K562 (cell line): ENCODE measurements at regions not wholly inside any gene's neighbourhood (a gene's known extent, or its start where the extent isn't known, plus 50 kb on each side); places are given as distances from the start of the nearest gene placed in this dataset.

Experiments used
- ATAC-seq: fragments of 200-7000 bp; cut with Tn5 transposase; 3 replicates; pipeline ENCODE4 v1.9.1; 2020; ENCODE audit warnings: moderate library complexity
- BruUV-seq: library from RNA; stranded (reverse); fragments of 400-500 nt; replicated peaks from 2 replicates; lab custom pipeline; 2021; lab: Mats Ljungman, UMichigan
- CTCF ChIA-PET: fragments of 300-600 bp; formaldehyde crosslinking; extraction: SDS; loops from one replicate; lab custom pipeline; 2021; ENCODE audit warnings: low intra/inter-chr PET ratio; lab: Yijun Ruan, JAX
- POLR2A ChIA-PET: fragments of 300-600, 350-650 bp; sonication (Branson Sonifier 250); formaldehyde crosslinking; extraction: SDS; loops from one replicate; lab custom pipeline; 2021; ENCODE audit warnings: antibody characterized with exemption, inconsistent platforms; lab: Yijun Ruan, JAX
- DNase-seq, 4 experiments: peaks; one replicate each; pipeline versions ENCODE4 v3.0.0 to v3.0.0-alpha.2; 2011 to 2018; ENCODE audit warnings: low spot score in 3 of 4, mixed read lengths in 3 of 4; ENCODE audit errors: extremely low read depth in 1 of 4
- FAIRE-seq: peaks from 2 replicates; lab custom pipeline; 2011; peaks lifted over from hg19 to GRCh38; lab: Jason Lieb, UNC
- H2AFZ ChIP-seq: 2 replicates; pipeline ENCODE4 v1.6.0; 2011; ENCODE audit warnings: low read depth, low read length, control low read depth, inconsistent platforms
- H3K27ac ChIP-seq: fragments of 200-600 bp; 3 replicates; pipeline ENCODE4 v1.8.0; 2011; ENCODE audit warnings: low read depth, mild to moderate bottlenecking, control low read depth, inconsistent platforms, low read length, moderate library complexity, mixed read lengths; ENCODE audit errors: extremely low read depth
- H3K27me3 ChIP-seq, 2 experiments: fragments of 300-600 bp in 1 of 2; 2 replicates in 1 of 2; 3 replicates in 1 of 2; pipeline versions ENCODE4 v1.6.0 to v1.8.0; 2011; ENCODE audit warnings: inconsistent platforms in 2 of 2, low read length in 2 of 2, mild to moderate bottlenecking in 1 of 2, mixed read lengths in 1 of 2, moderate library complexity in 1 of 2; ENCODE audit not compliant: control insufficient read depth in 2 of 2, insufficient read depth in 2 of 2
- H3K36me3 ChIP-seq: fragments of 300-600 bp; 3 replicates; pipeline ENCODE4 v1.8.0; 2011; ENCODE audit warnings: mild to moderate bottlenecking, low read length, inconsistent platforms; ENCODE audit not compliant: control insufficient read depth, insufficient read depth
- H3K4me1 ChIP-seq, 2 experiments: fragments of 200-600 bp in 1 of 2; replicated peaks in 1 of 2; 2 replicates in 1 of 2; 3 replicates in 1 of 2; pipeline versions ENCODE4 v1.5.1 to v1.8.0; 2011; ENCODE audit warnings: inconsistent platforms in 2 of 2, low read length in 2 of 2, mild to moderate bottlenecking in 1 of 2, mixed read lengths in 1 of 2, moderate library complexity in 1 of 2; ENCODE audit not compliant: control insufficient read depth in 2 of 2, insufficient read depth in 2 of 2
- H3K4me2 ChIP-seq: 2 replicates; pipeline ENCODE4 v1.6.1; 2011; ENCODE audit warnings: low read length, control low read depth, inconsistent platforms, mixed read lengths; ENCODE audit not compliant: insufficient read depth
- H3K4me3 ChIP-seq: fragments of 200-600 bp; sonication (generic), shearing (Covaris generic); 2 replicates; pipeline ENCODE4 v1.5.1; 2016; ENCODE audit warnings: control low read depth, inconsistent platforms
- H3K79me2 ChIP-seq: fragments of 200-600 bp; 3 replicates; pipeline ENCODE4 v1.8.0; 2011; ENCODE audit warnings: low read length, inconsistent platforms; ENCODE audit not compliant: control insufficient read depth, insufficient read depth
- H3K9ac ChIP-seq, 2 experiments: 2 replicates each; pipeline versions ENCODE4 v1.6.0 to v1.6.1; 2011; ENCODE audit warnings: low read depth in 2 of 2, low read length in 2 of 2, control low read depth in 1 of 2, inconsistent platforms in 1 of 2, mild to moderate bottlenecking in 1 of 2, mixed read lengths in 1 of 2; ENCODE audit not compliant: insufficient read depth in 1 of 2
- H3K9me1 ChIP-seq: one replicate; pipeline ENCODE4 v1.6.0; 2011; ENCODE audit warnings: inconsistent platforms, mild to moderate bottlenecking, low read length, moderate library complexity; ENCODE audit not compliant: control insufficient read depth, insufficient read depth
- H3K9me3 ChIP-seq: replicated peaks from 2 replicates; pipeline ENCODE4 v1.5.1; 2011; ENCODE audit warnings: low read depth, low read length, inconsistent platforms; ENCODE audit not compliant: control insufficient read depth, insufficient read depth
- H4K20me1 ChIP-seq: replicated peaks from 2 replicates; pipeline ENCODE4 v1.6.1; 2011; ENCODE audit warnings: low read length, inconsistent platforms, mixed read lengths; ENCODE audit not compliant: control insufficient read depth, insufficient read depth
- CHD2 ChIP-seq: IDR thresholded peaks from 2 replicates; pipeline ENCODE4 v1.6.1; 2011; ENCODE audit warnings: low read depth, low read length
- GATAD2A ChIP-seq: fragments of 450-650 bp; IDR thresholded peaks from 2 replicates; pipeline ENCODE4 v1.6.1; 2017
- MTA3 ChIP-seq: fragments of 450-650 bp; formaldehyde crosslinking; IDR thresholded peaks from 2 replicates; pipeline ENCODE4 v1.6.1; 2017; ENCODE audit warnings: mild to moderate bottlenecking, borderline replicate concordance
- MTF1 ChIP-seq: fragments of 250-450 bp; sonication (Bioruptor Pico); IDR thresholded peaks from 2 replicates; pipeline ENCODE4 v1.9.0; 2021; ENCODE audit warnings: moderate library complexity, mild to moderate bottlenecking, inconsistent platforms, borderline replicate concordance
- PML ChIP-seq: IDR thresholded peaks from 2 replicates; pipeline ENCODE4 v1.6.1; 2012; ENCODE audit warnings: low read length, inconsistent platforms
- ZNF143 ChIP-seq: sonication (generic); formaldehyde crosslinking; IDR thresholded peaks from 2 replicates; pipeline ENCODE4 v1.9.0; 2022; ENCODE audit warnings: mild to moderate bottlenecking, missing genetic modification reagents
- ZNF589 ChIP-seq: fragments of 200-800 bp; sonication (Bioruptor generic); IDR thresholded peaks from 2 replicates; pipeline ENCODE4 v1.6.1; 2016; ENCODE audit warnings: low read depth, missing genetic modification characterization, missing compliant biosample characterization
- in situ Hi-C: fragments of 300-500 bp; cut with MboI; formaldehyde crosslinking; loops from 4 replicates; pipeline ENCODE4 v1.15.0; 2018; ENCODE audit warnings: inconsistent platforms, mixed read lengths
- intact Hi-C: fragments of 100-400 bp; cut with micrococcal nuclease; formaldehyde crosslinking; loops from 2 replicates; pipeline ENCODE4 v1.14.2; 2022
- TF ChIP-seq, protein P1 (sequence below): IDR thresholded peaks from 2 replicates; pipeline ENCODE4 v1.6.1; 2011; ENCODE audit not compliant: insufficient read length; ENCODE audit errors: extremely low read depth

DNA sequence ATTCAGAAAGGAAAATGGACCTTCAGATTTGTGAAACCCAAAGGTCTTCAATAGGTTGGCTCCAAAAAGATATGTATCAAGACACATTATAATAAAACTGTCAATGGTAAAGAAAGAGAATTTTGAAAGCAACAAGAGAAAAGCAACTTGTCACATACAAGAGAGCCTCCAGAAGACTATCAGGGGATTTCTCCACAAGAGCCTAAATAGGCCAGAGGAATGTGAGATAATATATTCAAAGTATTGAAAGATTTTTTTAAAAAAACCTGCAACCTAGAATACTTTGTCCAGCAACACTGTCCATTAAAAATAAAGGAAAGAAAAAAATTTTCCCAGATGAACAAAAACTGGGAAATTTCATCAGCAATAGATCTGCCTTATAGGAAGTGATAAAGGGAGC, 869.6 kb upstream of the ADGRL2 start:
- Histone ChIP-seq H3K36me3 (no peaks in the 10 kb centered on the region), H3K9ac (no peak overlapping the region), H3K27ac (no peak overlapping the region), H3K4me2 (no peak overlapping the region), H3K27me3 (no peaks in the 10 kb centered on the region), H3K4me3 (no peak overlapping the region), H2AFZ (no peak overlapping the region), H3K4me1 (no peaks in the 10 kb centered on the region), H3K9me3 (no peaks in the 10 kb centered on the region; the same call in 1 of the 2 replicates), H3K79me2 (no peaks in the 10 kb centered on the region), H3K9me1 (no peaks in the 10 kb centered on the region), H4K20me1 (no peaks in the 10 kb centered on the region)
- ATAC-seq (no peak), DNase-seq (no peak), FAIRE-seq (no peak)
- intact Hi-C loops = no loop called here
- in situ Hi-C loops = no loop called here
- no TSS peak for BruUV-seq
- TF ChIP-seq PML = no peak
- no peak for TF ChIP-seq MTF1 (CRISPR knock-in tag)
- no peak for TF ChIP-seq GATAD2A
- TF ChIP-seq ZNF589 (CRISPR knock-in tag) = no peak
- TF ChIP-seq, protein P1, sequence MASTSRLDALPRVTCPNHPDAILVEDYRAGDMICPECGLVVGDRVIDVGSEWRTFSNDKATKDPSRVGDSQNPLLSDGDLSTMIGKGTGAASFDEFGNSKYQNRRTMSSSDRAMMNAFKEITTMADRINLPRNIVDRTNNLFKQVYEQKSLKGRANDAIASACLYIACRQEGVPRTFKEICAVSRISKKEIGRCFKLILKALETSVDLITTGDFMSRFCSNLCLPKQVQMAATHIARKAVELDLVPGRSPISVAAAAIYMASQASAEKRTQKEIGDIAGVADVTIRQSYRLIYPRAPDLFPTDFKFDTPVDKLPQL = no peak
- no peak for TF ChIP-seq ZNF143
- TF ChIP-seq MTA3 = no peak
- TF ChIP-seq CHD2 = no peak
- ChIA-PET CTCF (no interaction called here), POLR2A (no interaction called here)
